Gastroesophageal sphincter (tissue), 3 donors: ENCODE measurements at regions not wholly inside any gene's neighbourhood (a gene's known extent, or its start where the extent isn't known, plus 50 kb on each side); places are given as distances from the start of the nearest gene placed in this dataset.

Experiments
- CTCF ChIP-seq, 4 experiments: fragments of 200-600 bp in 2 of 4; fragments of 450-650 bp in 2 of 4; sonication (generic) in 1 of 4; IDR thresholded peaks; one replicate each; pipeline ENCODE4 v1.5.1; 2017 to 2019; ENCODE audit warnings: antibody characterized with exemption in 4 of 4, mild to moderate bottlenecking in 2 of 4, moderate library complexity in 2 of 4
- POLR2A ChIP-seq, 2 donors: fragments of 450-650 bp; IDR thresholded peaks; one replicate each; pipeline ENCODE4 v1.6.1; 2017; ENCODE audit warnings: antibody characterized with exemption in 2 of 2, mild to moderate bottlenecking in 2 of 2, moderate library complexity in 1 of 2
- POLR2AphosphoS5 ChIP-seq: sonication (generic); formaldehyde crosslinking; IDR thresholded peaks from one replicate; pipeline ENCODE4 v1.6.1; 2017; ENCODE audit warnings: antibody characterized with exemption

GRCh38 chr13:40077396-40078027 is 422.1 kb downstream of the COG6 start:
- TF ChIP-seq CTCF (IDR thresholded peaks at IDR 0.05): no peak
- TF ChIP-seq POLR2A (IDR thresholded peaks at IDR 0.05): no peak
- TF ChIP-seq POLR2AphosphoS5: no peak
